ENCODE measurements at regions not wholly inside any gene's neighbourhood (a gene's known extent, or its start where the extent isn't known, plus 50 kb on each side); places are given as distances from the start of the nearest gene placed in this dataset.
A peak's percentile ranks its signal among the peaks of the same experiment; 100 is the strongest.
"Not testable (repeated sequence)": the region's sequence is repeated elsewhere in the genome, so short reads cannot be mapped to it uniquely, and the experiment has no call there.

- DNase-seq (ENCODE audit: low read depth in 2 of 2): no peak
Observed at GRCh38 chr12:75944097-75944904, 87.3 kb downstream of the PHLDA1 start.

- no peak for DNase-seq (ENCODE audit: low read depth in 2 of 2)
Observed at GRCh38 chr12:75943730-75944096, 87.9 kb downstream of the PHLDA1 start.

- DNase-seq (ENCODE audit: low read depth in 2 of 2): not testable (repeated sequence)
Observed at GRCh38 chr12:75941661-75942060, 89.9 kb downstream of the PHLDA1 start.

GRCh38 chr12:75939016-75939642 is 92.4 kb downstream of the PHLDA1 start:
- no peak for DNase-seq (ENCODE audit: low read depth in 2 of 2)

- DNase-seq (ENCODE audit: low read depth in 2 of 2): no peak
Observed at GRCh38 chr12:75938189-75938588, 93.4 kb downstream of the PHLDA1 start.

GRCh38 chr12:75937486-75937885 is 94.1 kb downstream of the PHLDA1 start:
- no peak for DNase-seq (ENCODE audit: low read depth in 2 of 2)

- no peak for DNase-seq (ENCODE audit: low read depth in 2 of 2)
Observed at GRCh38 chr12:75936515-75937440, 94.8 kb downstream of the PHLDA1 start.

GRCh38 chr12:75935539-75936242 is 95.9 kb downstream of the PHLDA1 start:
- no peak for DNase-seq (ENCODE audit: low read depth in 2 of 2)

GRCh38 chr12:75933101-75933500 is 98.5 kb downstream of the PHLDA1 start:
- no peak for DNase-seq (ENCODE audit: low read depth in 2 of 2)

GRCh38 chr12:75932241-75932640 is 99.3 kb downstream of the PHLDA1 start:
- no peak for DNase-seq (ENCODE audit: low read depth in 2 of 2)

GRCh38 chr12:75923964-75924666 is 107.5 kb downstream of the PHLDA1 start:
- no peak for DNase-seq (ENCODE audit: low read depth in 2 of 2)

GRCh38 chr12:75922944-75923642 is 108.5 kb downstream of the PHLDA1 start:
- DNase-seq (ENCODE audit: low read depth in 2 of 2): no peak

- no peak for DNase-seq (ENCODE audit: low read depth in 2 of 2)
Observed at GRCh38 chr12:75921622-75922289, 109.8 kb downstream of the PHLDA1 start.

GRCh38 chr12:75917715-75918114 is 113.9 kb downstream of the PHLDA1 start:
- DNase-seq (ENCODE audit: low read depth in 2 of 2): no peak

GRCh38 chr12:75917083-75917482 is 114.5 kb downstream of the PHLDA1 start:
- no peak for DNase-seq (ENCODE audit: low read depth in 2 of 2)

GRCh38 chr12:75913502-75914351 is 117.8 kb downstream of the PHLDA1 start:
- peak; percentile 20 to 33 for DNase-seq (ENCODE audit: low read depth in 2 of 2)

GRCh38 chr12:75909714-75910656 is 121.6 kb downstream of the PHLDA1 start:
- no peak for DNase-seq (ENCODE audit: low read depth in 2 of 2)

Measured in stimulated activated CD8-positive, alpha-beta memory T cell treated with anti-CD3 and anti-CD28 coated beads, Interleukin-2, amount 100 ng/mL, for 48 hours (primary cell).